Endothelial cell of umbilical vein (primary cell): ENCODE measurements at regions not wholly inside any gene's neighbourhood (a gene's known extent, or its start where the extent isn't known, plus 50 kb on each side); places are given as distances from the start of the nearest gene placed in this dataset.

Experiments used
- BruUV-seq: library from RNA; stranded (reverse); fragments of 400-500 nt; replicated peaks from 2 replicates; lab custom pipeline; 2021; lab: Mats Ljungman, UMichigan
- CTCF ChIA-PET: fragments of 300-600, 350-600 bp; sonication (Branson Sonifier 250); formaldehyde crosslinking; loops from one replicate; lab custom pipeline; 2021; ENCODE audit warnings: antibody characterized with exemption, inconsistent platforms; lab: Charles Lee
- POLR2A ChIA-PET: fragments of 300-600, 350-600 bp; sonication (Branson Sonifier 250); formaldehyde crosslinking; loops from one replicate; lab custom pipeline; 2021; ENCODE audit warnings: antibody characterized with exemption, inconsistent platforms; lab: Charles Lee
- DNase-seq: peaks from one replicate; pipeline ENCODE4 v3.0.0-alpha.2; 2011; ENCODE audit warnings: low read depth, low spot score
- FAIRE-seq: peaks from 2 replicates; lab custom pipeline; 2011; peaks lifted over from hg19 to GRCh38; lab: Jason Lieb, UNC
- H2AFZ ChIP-seq: 2 replicates; pipeline ENCODE4 v1.6.0; 2012; ENCODE audit warnings: low read depth, low read length, control low read depth, inconsistent platforms
- H3K27ac ChIP-seq: 2 replicates; pipeline ENCODE4 v1.5.1; 2011; ENCODE audit warnings: low read depth, mild to moderate bottlenecking, control low read depth, low read length, moderate library complexity; ENCODE audit not compliant: insufficient read depth
- H3K27me3 ChIP-seq, 2 experiments: 2 replicates each; pipeline versions ENCODE4 v1.6.0 to v1.6.1; 2011; ENCODE audit warnings: low read length in 2 of 2, mixed read lengths in 1 of 2; ENCODE audit not compliant: control insufficient read depth in 2 of 2, insufficient read depth in 2 of 2
- H3K36me3 ChIP-seq, 2 experiments: 2 replicates in 1 of 2; 3 replicates in 1 of 2; pipeline ENCODE4 v1.5.1; 2011; ENCODE audit warnings: low read length in 2 of 2, mild to moderate bottlenecking in 1 of 2, moderate library complexity in 1 of 2; ENCODE audit not compliant: control insufficient read depth in 2 of 2, insufficient read depth in 2 of 2; ENCODE audit errors: extremely low read depth in 1 of 2
- H3K4me1 ChIP-seq: 3 replicates; pipeline ENCODE4 v1.5.1; 2011; ENCODE audit warnings: mild to moderate bottlenecking, low read length; ENCODE audit not compliant: control insufficient read depth, insufficient read depth; ENCODE audit errors: extremely low read depth
- H3K4me2 ChIP-seq: 2 replicates; pipeline ENCODE4 v1.6.1; 2011; ENCODE audit warnings: low read length, control low read depth, mixed read lengths; ENCODE audit not compliant: insufficient read depth
- H3K4me3 ChIP-seq, 3 experiments: fragments of 200-600 bp in 1 of 3; sonication (generic), shearing (Covaris generic) in 1 of 3; replicated peaks in 1 of 3; 2 replicates each; pipeline ENCODE4 v1.5.1; 2011 to 2016; ENCODE audit warnings: control low read depth in 3 of 3, low read length in 3 of 3, mild to moderate bottlenecking in 2 of 3, inconsistent platforms in 1 of 3, low read depth in 1 of 3, moderate library complexity in 1 of 3; ENCODE audit not compliant: insufficient read depth in 1 of 3
- H3K79me2 ChIP-seq: 2 replicates; pipeline ENCODE4 v1.6.0; 2012; ENCODE audit warnings: low read length, inconsistent platforms; ENCODE audit not compliant: control insufficient read depth, insufficient read depth
- H3K9ac ChIP-seq: replicated peaks from 2 replicates; pipeline ENCODE3; 2011; ENCODE audit warnings: low read length, control low read depth; ENCODE audit not compliant: insufficient read depth; ENCODE audit errors: extremely low read depth
- H3K9me1 ChIP-seq: replicated peaks from 3 replicates; pipeline ENCODE4 v1.6.0; 2011; ENCODE audit warnings: mild to moderate bottlenecking, low read length; ENCODE audit not compliant: control insufficient read depth, insufficient read depth; ENCODE audit errors: extremely low read depth
- H3K9me3 ChIP-seq: replicated peaks from 2 replicates; pipeline ENCODE4 v1.5.1; 2012; ENCODE audit warnings: low read length, inconsistent platforms; ENCODE audit not compliant: control insufficient read depth, insufficient read depth
- H4K20me1 ChIP-seq: replicated peaks from 2 replicates; pipeline ENCODE3; 2011; ENCODE audit warnings: mild to moderate bottlenecking, low read length; ENCODE audit not compliant: control insufficient read depth, insufficient read depth; ENCODE audit errors: extremely low read depth
- EZH2 ChIP-seq: IDR thresholded peaks from 2 replicates; pipeline ENCODE4 v1.6.1; 2012; ENCODE audit warnings: borderline replicate concordance, low read depth, mild to moderate bottlenecking, moderate library complexity, low read length, inconsistent platforms; ENCODE audit not compliant: severe bottlenecking
- GATA2 ChIP-seq: IDR thresholded peaks from 2 replicates; pipeline ENCODE4 v1.7.0; 2011; ENCODE audit warnings: low read depth, mild to moderate bottlenecking, moderate library complexity, mixed read lengths, low read length; ENCODE audit not compliant: insufficient read length, insufficient read depth
- JUN ChIP-seq: IDR thresholded peaks from 2 replicates; pipeline ENCODE4 v1.6.1; 2011; ENCODE audit warnings: borderline replicate concordance, low read depth; ENCODE audit not compliant: insufficient read length, insufficient read depth
- MYC ChIP-seq: IDR thresholded peaks from one replicate; pipeline ENCODE4 v1.6.1; 2011; ENCODE audit warnings: mild to moderate bottlenecking, low read depth, low read length
- POLR2A ChIP-seq: IDR thresholded peaks from 2 replicates; pipeline ENCODE4 v1.6.1; 2012; ENCODE audit warnings: low read depth, mild to moderate bottlenecking, control low read depth, low read length
- dilution Hi-C: fragments of 300-500 bp; cut with MboI; formaldehyde crosslinking; loops from one replicate; pipeline ENCODE4 v1.15.0; 2019; ENCODE audit warnings: low sequenced_read_pairs; ENCODE audit not compliant: extremely low pct_ligation_motif_present
- intact Hi-C: fragments of 100-400 bp; cut with micrococcal nuclease; formaldehyde crosslinking; loops from one replicate; pipeline ENCODE4 v1.10.0; 2022
- TF ChIP-seq, protein P1 (sequence below): IDR thresholded peaks from 2 replicates; pipeline ENCODE4 v1.6.1; 2011; ENCODE audit not compliant: insufficient read depth, insufficient read length
- TF ChIP-seq, protein P2 (sequence below), 2 donors: IDR thresholded peaks; 1 replicate in 1 of 2; 2 replicates in 1 of 2; pipeline ENCODE4 v1.5.1; 2011; ENCODE audit warnings: low read length in 2 of 2, mild to moderate bottlenecking in 2 of 2, moderate library complexity in 2 of 2, control low read depth in 1 of 2, inconsistent platforms in 1 of 2, low read depth in 1 of 2; ENCODE audit not compliant: insufficient read depth in 1 of 2; ENCODE audit errors: extremely low read depth in 1 of 2

DNA sequence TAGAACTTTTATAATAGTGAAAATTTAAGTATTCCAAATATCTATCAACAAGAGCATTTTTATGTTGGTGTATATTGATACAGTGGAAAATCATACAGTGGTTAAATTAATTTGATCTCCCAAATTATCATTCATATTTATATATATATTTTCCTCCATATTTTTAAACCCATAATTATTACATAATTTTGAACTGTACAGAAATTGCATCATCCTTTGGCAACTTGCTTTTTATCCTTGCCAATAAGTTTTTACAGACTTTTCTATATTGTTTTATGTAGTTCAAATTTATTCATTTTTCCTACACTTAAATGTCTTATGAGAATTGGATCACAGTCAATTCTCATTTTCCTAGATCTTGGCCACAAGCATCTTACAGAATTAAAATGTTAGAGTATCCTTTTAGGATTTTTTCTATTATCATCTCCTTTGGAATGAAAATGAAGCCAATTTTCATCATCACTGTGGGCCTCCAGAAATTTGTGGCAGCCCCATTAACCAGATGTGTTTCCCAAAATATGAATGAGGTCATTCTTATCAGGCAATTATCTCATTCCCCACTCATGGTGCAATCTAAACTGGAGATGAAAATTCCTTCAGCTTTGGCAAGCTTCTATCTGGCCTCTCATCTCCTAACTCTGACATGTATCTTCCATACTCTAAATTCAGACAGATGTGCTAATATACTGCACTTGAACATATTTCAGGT, 94.2 kb upstream of the DLGAP1 start:
- POLR2A ChIA-PET: no interaction called here
- H4K20me1 ChIP-seq: no peaks in the 10 kb centered on the region
- no peak overlapping the region for H3K9ac ChIP-seq
- H3K9me1 ChIP-seq: no peaks in the 10 kb centered on the region
- TF ChIP-seq MYC: no peak
- TF ChIP-seq GATA2: no peak
- TF ChIP-seq, protein P1, sequence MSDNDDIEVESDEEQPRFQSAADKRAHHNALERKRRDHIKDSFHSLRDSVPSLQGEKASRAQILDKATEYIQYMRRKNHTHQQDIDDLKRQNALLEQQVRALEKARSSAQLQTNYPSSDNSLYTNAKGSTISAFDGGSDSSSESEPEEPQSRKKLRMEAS: no peak
- no peak for TF ChIP-seq JUN
- no peak for TF ChIP-seq POLR2A
- TF ChIP-seq EZH2: no peak
- TF ChIP-seq, protein P2, sequence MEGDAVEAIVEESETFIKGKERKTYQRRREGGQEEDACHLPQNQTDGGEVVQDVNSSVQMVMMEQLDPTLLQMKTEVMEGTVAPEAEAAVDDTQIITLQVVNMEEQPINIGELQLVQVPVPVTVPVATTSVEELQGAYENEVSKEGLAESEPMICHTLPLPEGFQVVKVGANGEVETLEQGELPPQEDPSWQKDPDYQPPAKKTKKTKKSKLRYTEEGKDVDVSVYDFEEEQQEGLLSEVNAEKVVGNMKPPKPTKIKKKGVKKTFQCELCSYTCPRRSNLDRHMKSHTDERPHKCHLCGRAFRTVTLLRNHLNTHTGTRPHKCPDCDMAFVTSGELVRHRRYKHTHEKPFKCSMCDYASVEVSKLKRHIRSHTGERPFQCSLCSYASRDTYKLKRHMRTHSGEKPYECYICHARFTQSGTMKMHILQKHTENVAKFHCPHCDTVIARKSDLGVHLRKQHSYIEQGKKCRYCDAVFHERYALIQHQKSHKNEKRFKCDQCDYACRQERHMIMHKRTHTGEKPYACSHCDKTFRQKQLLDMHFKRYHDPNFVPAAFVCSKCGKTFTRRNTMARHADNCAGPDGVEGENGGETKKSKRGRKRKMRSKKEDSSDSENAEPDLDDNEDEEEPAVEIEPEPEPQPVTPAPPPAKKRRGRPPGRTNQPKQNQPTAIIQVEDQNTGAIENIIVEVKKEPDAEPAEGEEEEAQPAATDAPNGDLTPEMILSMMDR (IDR thresholded peaks at IDR 0.05; ENCODE audit: extremely low read depth in 1 of 2, insufficient read depth in 1 of 2, low read depth in 1 of 2, low read length in 2 of 2): no peak
- no peak overlapping the region for H2AFZ ChIP-seq
- H3K27ac ChIP-seq: no peak overlapping the region
- H3K27me3 ChIP-seq: no peaks in the 10 kb centered on the region
- no peak for DNase-seq
- no peak for FAIRE-seq
- dilution Hi-C loops: no loop called here
- no peaks in the 10 kb centered on the region for H3K79me2 ChIP-seq
- no peaks in the 10 kb centered on the region for H3K4me1 ChIP-seq
- no peak overlapping the region for H3K4me3 ChIP-seq
- no peak overlapping the region for H3K4me2 ChIP-seq
- CTCF ChIA-PET: no interaction called here
- BruUV-seq: no TSS peak
- intact Hi-C loops: no loop called here
- peaks cover 5% of the 10 kb centered on the region for H3K9me3 ChIP-seq
- no peaks in the 10 kb centered on the region for H3K36me3 ChIP-seq
